GM21528 (cell line): ENCODE measurements at regions not wholly inside any gene's neighbourhood (a gene's known extent, or its start where the extent isn't known, plus 50 kb on each side); places are given as distances from the start of the nearest gene placed in this dataset.
"Not testable (repeated sequence)": the region's sequence is repeated elsewhere in the genome, so short reads cannot be mapped to it uniquely, and the experiment has no call there.

Experiments used
- ATAC-seq: cut with Tn5 transposase; IDR thresholded peaks from one replicate; pipeline ENCODE4 v1.9.1; 2021; ENCODE audit warnings: mild to moderate bottlenecking, moderate library complexity; ENCODE audit not compliant: unreplicated experiment, low FRiP score

DNA sequence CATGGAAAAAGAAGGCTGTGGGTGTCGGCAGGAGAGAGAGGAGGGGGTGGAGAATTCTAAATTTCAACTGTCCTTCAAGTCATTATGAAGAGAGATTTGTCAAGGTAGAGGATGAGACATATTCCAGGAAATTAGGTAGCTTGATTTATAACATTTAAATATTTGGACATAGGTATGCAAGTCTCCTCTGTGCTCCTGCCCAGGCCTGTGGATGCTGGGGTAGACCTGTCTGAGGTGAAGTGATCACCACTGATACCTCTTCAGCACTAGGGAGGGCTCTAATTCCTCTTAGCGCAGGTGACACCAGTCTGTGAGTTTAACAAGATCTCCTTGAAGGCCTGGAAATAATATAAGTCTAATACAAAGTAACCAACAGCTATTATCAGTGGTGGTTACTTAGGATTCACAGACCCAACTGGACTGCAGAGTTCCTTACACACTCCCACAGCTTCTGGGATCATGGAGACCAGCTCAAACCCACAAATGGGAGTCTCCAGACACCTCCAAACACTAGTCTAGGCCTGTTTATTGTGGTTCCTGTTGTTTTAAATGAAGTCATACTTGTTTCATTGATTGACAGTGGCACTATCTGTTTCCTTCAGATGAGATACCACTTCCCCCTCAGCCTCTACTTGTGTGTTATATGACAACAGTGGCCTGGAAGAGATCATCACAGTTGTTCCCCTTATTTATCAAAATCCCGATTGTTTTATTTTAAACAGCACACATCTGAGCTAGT is 104.1 kb upstream of the ITPRID2 start:
- ATAC-seq, result no peak

DNA sequence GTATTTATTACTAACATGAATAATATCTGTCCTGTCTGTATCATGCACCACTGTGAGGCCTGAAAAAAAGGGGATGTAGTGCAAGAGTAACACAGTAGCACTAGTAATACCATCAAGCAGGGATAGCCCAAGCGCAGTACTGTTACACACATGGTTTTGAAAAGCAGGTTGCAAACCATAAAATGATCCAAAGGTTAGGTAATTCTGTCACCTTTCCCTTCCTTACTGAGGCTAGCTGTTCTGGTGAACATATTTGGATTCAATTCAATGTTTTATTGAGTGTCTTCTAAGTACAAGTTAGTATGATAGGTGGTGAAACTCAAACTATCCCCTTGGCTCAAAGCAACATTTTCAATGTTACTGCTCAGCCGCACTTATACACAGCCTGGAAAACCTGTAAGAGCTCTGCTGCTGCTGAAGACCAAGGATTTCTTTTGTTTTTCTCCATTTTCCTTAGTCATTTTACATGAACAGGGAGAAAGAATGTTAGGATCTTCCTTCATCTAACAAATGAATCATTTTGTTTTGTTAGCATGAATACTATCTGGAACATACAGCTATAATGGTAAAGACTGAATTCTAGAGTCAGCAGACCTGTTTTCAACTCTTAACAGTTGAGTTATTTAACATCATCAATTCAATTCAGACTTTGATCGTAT is 102.5 kb upstream of the ITPRID2 start:
- ATAC-seq, result no peak

DNA sequence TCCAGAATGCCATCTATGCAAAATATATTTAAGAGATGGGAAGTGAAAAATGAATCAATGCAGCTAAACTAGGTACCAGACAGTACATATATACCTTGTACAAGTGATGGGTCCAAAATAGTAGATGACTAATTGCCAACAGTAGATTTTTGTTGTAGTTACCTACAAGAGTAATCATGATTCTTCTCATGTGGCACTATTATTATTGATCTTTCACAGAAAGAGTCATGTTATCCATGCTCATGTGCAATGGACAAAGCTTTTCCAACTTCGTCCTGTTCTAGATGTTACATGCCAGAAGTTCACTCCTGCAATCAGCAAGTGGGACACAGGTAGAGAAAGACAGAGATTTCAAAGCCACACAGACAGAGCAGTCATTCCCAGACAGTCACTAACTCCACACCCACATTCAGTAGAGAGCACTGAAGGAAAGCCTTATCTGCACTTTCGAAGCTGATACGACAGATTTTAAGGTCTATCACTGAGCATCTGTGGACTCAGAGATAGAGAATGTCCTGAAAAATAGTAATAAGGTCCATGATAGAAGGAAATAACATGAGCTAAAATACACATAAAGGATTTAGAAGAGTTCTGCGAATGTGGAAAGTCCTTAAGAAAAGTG is 101.6 kb upstream of the ITPRID2 start:
- no peak for ATAC-seq

DNA sequence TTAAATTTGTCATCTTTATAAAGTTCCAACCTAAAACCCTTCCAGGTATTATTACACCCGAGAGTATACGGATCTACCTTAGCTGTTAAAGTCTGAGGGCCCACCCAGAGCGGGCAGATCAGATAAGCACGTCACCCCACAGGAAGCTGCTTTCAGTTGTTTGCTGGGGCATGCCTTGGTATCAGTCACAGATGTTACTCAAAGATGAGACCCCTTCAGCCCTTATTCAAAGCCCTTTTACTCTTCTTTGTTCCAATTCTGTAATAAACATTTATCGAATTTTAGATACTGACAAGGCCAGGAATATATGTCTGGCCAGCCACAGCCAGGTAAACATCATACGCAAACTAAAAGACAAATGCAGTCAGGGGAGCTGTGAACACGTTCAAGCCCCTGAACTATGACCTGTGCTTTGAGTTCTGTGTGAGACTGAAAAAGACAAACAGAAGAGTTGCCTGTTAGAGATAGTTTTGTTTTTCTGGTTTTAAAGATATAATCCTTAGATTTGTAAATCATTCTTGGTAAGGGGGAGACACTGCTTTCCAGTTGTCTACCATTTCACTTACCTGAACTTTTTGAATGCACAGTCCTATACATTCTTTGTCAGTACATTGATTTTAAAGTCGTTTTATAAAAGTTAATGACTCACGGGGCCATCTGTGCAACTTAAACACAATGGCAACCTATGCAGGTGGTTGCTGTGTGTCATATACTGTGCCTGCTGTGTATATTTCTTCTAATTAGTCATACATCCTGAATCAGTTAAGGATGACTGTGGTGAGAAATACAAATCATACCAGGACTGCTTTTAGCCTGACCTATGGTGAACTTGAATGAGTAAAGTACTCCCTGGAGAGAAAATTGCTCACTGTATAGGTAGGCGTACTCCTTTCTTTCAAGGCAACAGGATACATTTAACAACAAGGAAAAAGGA is 100.5 kb upstream of the ITPRID2 start:
- peak; percentile 94 for ATAC-seq

DNA sequence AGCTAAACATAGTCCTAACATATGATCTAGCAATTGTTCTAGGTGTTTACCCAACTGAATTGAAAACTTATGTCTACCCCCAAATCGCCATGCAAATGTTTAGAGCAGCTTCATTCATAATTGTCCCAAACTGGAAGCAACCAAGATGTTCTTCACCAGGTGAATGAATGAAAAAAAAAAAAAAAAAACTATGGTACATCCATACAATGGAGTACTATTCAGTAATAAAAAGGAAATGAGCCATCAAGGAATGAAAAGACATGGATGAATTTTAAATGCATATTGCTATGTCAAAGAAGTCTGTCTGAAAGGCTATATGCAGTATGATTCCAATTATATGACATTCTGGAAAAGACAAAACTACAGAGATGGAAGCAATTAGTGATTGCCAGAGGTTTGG is 98.6 kb upstream of the ITPRID2 start:
- no peak for ATAC-seq

DNA sequence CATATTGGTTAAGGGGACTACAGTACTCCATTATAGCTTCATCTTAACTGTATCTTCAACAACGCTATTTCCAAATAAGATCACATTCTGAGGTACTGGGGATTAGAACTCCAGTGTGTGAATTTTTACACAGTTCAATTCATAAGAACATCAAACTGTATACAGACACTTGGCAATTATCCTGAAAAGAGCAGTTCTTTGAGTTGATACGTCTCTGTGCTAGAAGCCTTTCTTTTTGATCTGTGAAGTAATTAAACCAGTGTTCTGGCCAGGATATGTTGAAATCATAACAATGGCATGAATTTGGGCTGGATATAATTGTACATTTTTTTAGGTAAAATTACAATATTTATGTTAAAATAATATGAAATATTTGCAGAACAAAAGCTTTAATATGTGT is 93.5 kb upstream of the ITPRID2 start:
- no peak for ATAC-seq

DNA sequence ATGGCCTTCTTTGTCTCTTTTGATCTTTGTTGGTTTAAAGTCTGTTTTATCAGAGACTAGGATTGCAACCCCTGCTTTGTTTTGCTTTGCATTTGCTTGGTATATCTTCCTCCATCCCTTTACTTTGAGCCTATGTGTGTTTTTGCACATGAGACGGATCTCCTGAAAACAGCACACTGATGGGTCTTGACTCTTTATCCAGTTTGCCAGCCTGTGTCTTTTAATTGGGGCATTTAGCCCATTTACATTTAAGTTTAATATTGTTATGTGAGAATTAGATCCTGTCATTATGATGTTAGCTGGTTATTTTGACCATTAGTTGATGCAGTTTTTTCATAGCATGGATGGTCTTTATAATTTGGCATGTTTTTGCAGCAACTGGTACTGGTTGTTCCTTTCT is 89.2 kb upstream of the ITPRID2 start:
- not testable (repeated sequence) for ATAC-seq

DNA sequence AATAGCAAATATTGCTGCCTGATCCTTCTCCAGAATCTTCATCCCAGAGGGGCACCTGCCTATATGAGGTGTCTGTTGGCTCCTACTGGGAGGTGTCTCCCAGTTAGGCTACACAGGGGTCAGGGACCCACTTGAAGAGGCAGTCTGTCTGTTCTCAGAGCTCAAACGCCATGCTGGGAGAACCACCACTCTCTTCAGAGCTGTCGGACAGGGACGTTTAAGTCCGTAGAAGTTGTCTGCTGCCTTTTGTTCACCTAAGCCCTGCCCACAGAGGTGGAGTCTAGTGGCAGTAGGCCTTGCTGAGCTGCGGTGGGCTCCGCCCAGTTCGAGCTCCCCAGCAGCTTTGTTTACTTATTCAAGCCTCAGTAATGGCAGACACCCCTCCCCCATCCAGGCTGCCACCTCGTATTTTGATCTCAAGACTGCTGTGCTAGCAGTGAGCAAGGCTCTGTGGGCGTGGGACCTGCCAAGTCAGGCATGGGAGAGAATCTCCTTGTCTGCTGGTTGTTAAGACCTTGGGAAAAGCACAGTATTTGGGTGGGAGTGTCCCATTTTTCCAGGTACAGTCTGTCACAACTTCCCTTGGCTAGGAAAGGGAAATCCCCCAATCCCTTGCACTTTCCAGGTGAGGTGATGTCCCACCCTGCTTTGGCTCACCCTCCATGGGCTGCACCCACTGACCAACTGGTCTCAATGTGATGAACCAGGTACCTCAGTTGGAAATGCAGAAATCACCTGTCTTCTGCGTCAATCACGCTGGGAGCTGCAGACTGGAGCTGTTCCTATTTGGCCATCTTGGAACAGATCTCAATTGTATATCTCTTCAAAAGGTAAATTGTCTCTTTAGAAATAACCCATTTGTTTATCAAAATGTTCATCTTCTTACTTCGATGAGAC is 87.4 kb upstream of the ITPRID2 start:
- not testable (repeated sequence) for ATAC-seq

DNA sequence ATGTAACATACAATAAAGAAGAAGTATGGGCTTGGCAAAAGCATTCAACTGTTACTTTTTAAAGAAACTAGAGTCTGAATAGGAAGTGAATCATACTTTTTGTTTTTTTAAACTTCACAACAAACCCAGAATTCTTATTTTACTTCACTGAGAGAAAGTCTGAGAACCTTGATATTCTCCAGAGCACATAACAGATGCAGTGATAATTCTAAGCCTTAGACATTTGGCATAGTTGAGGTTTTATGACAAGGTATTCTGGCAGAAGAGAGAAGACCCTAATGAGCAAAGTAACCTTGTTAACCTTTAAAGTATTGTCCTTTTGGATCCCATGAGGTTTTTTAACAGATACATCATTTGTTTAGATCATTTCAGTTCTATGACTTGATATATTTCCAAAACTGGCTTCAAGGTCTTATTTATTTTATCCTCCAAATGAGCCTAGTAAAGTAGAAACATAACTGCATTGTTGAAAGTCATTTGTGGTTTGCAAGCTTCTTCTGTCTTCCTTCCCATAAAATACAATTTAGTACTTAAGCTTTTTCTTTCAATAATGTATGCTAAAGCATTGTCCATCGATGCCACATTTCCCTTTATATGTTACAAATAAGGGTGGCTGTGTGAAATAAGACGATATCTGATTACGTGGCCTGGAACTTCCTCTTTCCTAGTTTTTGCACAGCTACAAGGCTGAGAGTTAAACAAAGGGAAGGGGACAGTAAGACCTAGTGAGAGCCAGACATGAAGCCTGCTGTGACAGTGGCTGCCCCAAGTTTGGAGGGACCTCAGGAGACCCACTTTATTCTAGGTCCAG is 86.1 kb upstream of the ITPRID2 start:
- no peak for ATAC-seq

DNA sequence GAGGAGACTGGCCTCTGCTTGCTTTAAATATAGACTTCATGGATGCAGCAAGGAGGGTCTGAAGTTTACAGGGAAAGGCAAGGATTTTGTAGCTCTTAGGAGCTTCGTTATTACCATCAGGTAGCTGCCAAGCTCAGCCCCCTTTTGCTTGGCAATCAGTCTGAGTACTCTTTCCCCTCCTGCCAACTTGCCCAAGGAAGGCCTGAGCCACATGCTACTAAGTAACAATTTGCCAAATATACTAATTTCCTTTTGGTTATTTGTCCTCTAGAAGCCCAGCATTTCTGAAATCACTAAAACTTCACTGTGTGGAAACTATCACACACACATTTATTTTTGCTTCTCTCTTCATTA is 85.5 kb upstream of the ITPRID2 start:
- ATAC-seq, result no peak

DNA sequence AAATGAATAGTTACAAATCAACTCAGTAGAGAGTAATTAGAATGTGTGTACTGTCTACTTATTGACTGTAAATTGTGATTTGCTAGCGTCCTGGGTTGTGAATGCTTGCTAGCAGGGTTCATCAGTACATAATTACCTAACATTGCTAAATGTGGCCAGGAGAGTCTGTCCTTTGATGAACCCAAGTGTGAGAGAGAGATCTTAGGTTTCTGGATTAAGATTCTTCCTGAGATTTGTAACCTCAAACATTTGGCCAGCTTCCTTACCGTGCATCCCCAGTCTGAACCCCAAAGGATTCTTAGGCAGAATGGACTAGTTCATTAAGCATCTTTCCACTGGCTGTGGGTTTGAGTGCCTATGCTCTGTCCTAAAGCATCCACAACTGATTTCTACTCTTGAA is 84.0 kb upstream of the ITPRID2 start:
- ATAC-seq, result no peak

DNA sequence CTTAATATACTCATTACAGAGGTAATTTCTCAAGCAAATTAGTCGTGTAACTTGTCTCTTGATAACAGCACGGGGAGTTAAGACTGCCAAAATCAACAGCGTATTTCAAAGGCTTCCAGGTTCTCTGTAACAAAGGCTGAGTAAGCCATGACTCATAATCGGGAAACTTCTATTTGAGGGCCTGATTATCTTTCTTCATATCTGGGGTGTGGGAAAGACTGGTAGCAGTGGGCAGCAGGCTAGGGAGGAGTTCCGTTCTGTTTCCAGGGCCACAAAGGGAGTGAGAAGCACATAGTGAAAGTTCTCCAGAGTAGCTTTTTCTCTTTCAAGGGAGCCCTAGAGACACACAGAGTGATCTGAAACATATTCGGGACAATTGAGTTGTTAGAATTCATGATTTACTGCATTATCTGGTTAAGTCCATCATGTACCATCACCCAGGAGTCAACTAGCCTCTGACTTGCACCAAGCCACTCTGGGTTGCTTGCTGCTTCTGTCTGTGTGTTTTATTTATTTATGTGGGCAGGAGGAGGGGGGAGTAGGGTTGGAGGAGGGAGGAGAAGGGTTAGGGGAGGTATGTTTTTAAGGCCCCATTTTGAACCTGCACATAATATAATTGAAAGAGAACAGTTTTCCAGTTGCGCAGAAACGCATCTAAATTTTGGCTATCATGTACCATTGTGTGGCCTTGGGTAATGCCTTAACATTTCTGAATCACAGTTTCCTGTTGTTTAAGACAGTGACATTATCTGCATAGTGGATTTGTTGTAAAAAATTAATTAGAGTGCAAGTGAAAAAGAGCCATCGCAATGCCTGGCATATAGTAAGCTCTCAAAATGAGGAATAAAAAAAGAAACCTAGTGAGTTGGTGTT is 80.5 kb upstream of the ITPRID2 start:
- ATAC-seq, result no peak

DNA sequence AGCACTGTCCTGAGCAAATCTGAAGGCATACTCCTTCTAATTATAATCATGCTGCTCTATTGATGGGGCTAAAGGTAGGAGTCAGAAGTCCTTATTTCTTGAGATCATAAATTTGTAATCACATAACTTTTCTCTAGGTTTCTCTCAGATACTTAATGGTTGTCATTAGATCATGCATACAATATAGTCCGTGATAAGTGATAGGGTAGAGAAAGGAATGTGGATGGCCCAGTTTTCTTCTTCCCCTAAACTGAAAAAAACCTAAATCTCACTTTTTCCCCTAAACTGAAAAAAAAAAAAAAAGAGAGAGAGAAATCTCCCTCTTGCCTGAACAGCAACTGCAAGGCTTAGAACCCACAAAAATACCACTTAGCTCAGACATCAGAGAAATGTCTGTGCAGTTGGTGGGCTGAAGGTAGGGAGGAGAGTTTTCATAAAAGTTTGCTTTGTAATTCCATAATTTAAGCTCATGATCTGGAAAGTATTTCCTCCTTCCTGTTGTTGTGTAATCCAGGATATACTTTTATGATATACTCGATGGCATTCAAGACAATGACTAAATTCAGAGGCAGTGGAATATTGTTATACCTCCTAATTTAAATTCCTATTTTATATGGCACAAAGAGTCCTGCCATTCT is 79.3 kb upstream of the ITPRID2 start:
- ATAC-seq, result no peak

DNA sequence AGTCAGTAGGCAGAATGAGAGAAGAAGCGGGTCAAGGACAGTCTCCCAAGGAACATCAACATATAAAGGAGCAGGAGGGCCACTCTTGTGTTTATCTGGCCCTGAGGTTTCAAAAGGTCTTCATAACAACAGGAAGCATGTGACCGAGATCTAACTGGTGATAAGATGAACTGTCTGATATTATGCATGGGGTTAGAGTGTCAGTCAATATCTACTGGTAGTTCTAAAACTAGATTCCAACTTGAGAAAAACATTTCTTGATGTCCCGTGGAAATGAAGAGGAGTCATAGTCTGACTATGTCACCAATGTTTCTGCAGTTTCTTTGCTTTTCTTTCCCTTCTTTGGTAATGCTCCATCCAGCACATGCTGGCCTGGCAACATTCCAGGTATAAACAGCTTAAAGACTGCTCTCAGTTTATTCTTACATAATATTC is 77.5 kb upstream of the ITPRID2 start:
- ATAC-seq, result no peak

DNA sequence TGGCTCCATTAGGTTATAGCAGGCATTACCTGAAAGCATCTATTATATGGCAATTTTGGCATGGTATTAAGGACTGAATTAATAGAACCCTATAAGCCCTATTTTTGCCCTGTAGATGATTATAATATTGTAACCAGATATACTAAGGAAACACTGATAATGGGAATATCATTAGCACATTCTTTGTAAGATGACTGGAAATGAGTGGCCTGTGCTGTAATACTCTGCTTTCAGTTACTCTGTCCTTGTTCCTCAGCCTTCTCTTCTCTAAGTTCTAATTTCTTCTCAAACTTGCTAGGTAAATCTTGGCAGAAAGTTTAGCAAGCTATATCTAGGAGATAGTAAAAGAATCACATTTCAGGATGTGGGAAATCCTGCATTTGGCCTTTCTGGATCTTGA is 74.0 kb upstream of the ITPRID2 start:
- ATAC-seq, result no peak

DNA sequence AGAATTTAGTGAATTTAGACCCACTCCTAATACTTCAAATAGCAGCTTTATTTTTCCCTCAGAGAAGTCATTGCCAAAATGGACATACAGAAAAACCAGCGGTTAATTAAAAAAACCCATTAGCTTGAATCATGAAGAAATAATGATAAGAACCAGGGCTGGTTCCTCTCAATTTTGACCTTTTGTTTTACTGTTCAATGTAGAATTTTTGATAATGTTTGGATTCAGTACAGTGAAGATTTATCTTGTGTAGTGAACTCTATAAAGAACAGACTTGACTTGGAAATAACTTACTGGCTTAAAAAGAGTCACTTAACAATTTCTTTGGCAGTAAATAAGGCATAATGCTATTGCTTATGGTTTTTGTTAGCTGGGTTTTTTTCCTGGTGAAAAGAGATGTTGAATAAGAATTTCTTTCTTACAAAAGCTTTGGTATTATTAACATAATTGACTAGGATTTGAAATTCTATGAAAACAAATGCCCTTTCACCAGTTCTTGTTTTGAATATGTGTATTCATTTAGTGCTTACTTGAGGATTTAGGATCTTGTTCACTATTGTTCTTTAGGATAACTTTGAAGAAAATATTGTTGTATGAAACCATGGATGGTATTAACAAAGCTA is 73.4 kb upstream of the ITPRID2 start:
- no peak for ATAC-seq

DNA sequence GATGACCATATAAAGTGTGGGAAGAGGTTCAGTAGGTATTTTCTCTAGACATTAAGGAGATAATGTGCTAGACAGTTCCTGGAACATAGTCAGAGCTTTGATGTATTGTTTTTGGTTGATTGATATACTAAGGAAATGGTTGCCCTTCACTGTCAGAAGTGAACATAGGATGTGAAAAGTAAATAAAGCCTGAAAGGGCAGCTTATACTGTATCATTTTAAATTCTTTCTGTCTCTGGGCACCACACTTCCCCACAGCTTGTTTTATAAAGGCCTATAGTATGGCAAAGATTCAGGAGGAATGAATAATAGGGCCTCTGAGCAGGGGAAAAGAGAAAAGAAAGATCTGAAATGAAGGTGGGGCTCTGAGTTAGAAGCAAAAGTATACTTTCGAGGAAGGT is 72.7 kb upstream of the ITPRID2 start:
- no peak for ATAC-seq
